ENCODE measurements at regions not wholly inside any gene's neighbourhood (a gene's known extent, or its start where the extent isn't known, plus 50 kb on each side); places are given as distances from the start of the nearest gene placed in this dataset.

- Histone ChIP-seq H3K9me3 (no peaks in the 10 kb centered on the region), H3K4me1 (no peaks in the 10 kb centered on the region), H3K27ac (no peak overlapping the region), H3K4me3 (no peak overlapping the region), H3K36me3 (no peaks in the 10 kb centered on the region), H3K27me3 (peaks cover 7% of the 10 kb centered on the region)
- 60 to 100% methylated on average over 1 of the region's 2 CpGs for WGBS, 2 donors (ENCODE audit: low coverage in 1 of 2)
- no peak for ATAC-seq
- no peak for TF ChIP-seq CTCF (IDR thresholded peaks at IDR 0.05)
- TF ChIP-seq POLR2AphosphoS5 (IDR thresholded peaks at IDR 0.05): no peak
- TF ChIP-seq EP300 (IDR thresholded peaks at IDR 0.05): no peak
- TF ChIP-seq POLR2A (IDR thresholded peaks at IDR 0.05): no peak
These were observed 364.9 kb upstream of the CADM1 start for GRCh38 chr11:115869131-115869530.

GRCh38 chr11:115860246-115860645 lies 356.0 kb upstream of the CADM1 start:
- TF ChIP-seq POLR2A (IDR thresholded peaks at IDR 0.05): no peak
- no peak for TF ChIP-seq POLR2AphosphoS5 (IDR thresholded peaks at IDR 0.05)
- no peak for TF ChIP-seq CTCF (IDR thresholded peaks at IDR 0.05)
- TF ChIP-seq EP300 (IDR thresholded peaks at IDR 0.05): no peak
- no peaks in the 10 kb centered on the region for H3K4me1 ChIP-seq
- H3K36me3 ChIP-seq: no peaks in the 10 kb centered on the region
- H3K9me3 ChIP-seq: peaks cover 0 to 24% (median 0%) of the 10 kb centered on the region in 3 donors
- H3K27me3 ChIP-seq: no peaks in the 10 kb centered on the region
- H3K27ac ChIP-seq: no peak overlapping the region
- no peak for ATAC-seq
- 80 to 100% methylated on average over 1 of the region's 1 CpG for WGBS, 2 donors (ENCODE audit: low coverage in 1 of 2)
- no peak overlapping the region for H3K4me3 ChIP-seq

- no peak for TF ChIP-seq POLR2AphosphoS5 (IDR thresholded peaks at IDR 0.05)
- TF ChIP-seq CTCF (IDR thresholded peaks at IDR 0.05): no peak
- no peak for TF ChIP-seq POLR2A (IDR thresholded peaks at IDR 0.05)
- Histone ChIP-seq H3K27ac (no peak overlapping the region), H3K36me3 (no peaks in the 10 kb centered on the region), H3K4me3 (no peak overlapping the region), H3K4me1 (peaks cover 0 to 9% (median 0%) of the 10 kb centered on the region in 3 donors), H3K27me3 (no peaks in the 10 kb centered on the region), H3K9me3 (peaks cover 0 to 18% (median 0%) of the 10 kb centered on the region in 3 donors)
- 19 to 73% methylated on average over 1 of the region's 1 CpG for WGBS, 2 donors (ENCODE audit: low coverage in 1 of 2)
- ATAC-seq: no peak
These were observed 344.4 kb upstream of the CADM1 start for GRCh38 chr11:115848611-115849010.

- no peak for ATAC-seq
- H3K27ac ChIP-seq: no peak overlapping the region
- no peak for TF ChIP-seq EP300 (IDR thresholded peaks at IDR 0.05)
- TF ChIP-seq POLR2A (IDR thresholded peaks at IDR 0.05): no peak
- no peak for TF ChIP-seq POLR2AphosphoS5 (IDR thresholded peaks at IDR 0.05)
- TF ChIP-seq CTCF (IDR thresholded peaks at IDR 0.05): no peak
- peaks cover 0 to 9% (median 0%) of the 10 kb centered on the region in 3 donors for H3K4me1 ChIP-seq
- H3K27me3 ChIP-seq: no peaks in the 10 kb centered on the region
- no peaks in the 10 kb centered on the region for H3K36me3 ChIP-seq
- 11 to 25% methylated on average over 1 of the region's 1 CpG for WGBS, 2 donors (ENCODE audit: low coverage in 1 of 2)
- no peak overlapping the region for H3K4me3 ChIP-seq
- H3K9me3 ChIP-seq: peaks cover 0 to 13% (median 0%) of the 10 kb centered on the region in 3 donors
These were observed 343.9 kb upstream of the CADM1 start for GRCh38 chr11:115848080-115848479.

- TF ChIP-seq EP300 (IDR thresholded peaks at IDR 0.05): no peak
- no peak for TF ChIP-seq POLR2AphosphoS5 (IDR thresholded peaks at IDR 0.05)
- no peak for TF ChIP-seq CTCF (IDR thresholded peaks at IDR 0.05)
- TF ChIP-seq POLR2A (IDR thresholded peaks at IDR 0.05): no peak
- no peak for ATAC-seq
- Histone ChIP-seq H3K4me1 (peaks cover 0 to 9% (median 0%) of the 10 kb centered on the region in 3 donors), H3K9me3 (peaks cover 0 to 11% (median 0%) of the 10 kb centered on the region in 3 donors), H3K27me3 (no peaks in the 10 kb centered on the region), H3K27ac (no peak overlapping the region), H3K36me3 (no peaks in the 10 kb centered on the region), H3K4me3 (no peak overlapping the region)
- 83% methylated on average over 1 of the region's 1 CpG; no CpG with 5 or more reads in 1 of the 2 donors for WGBS, 2 donors (ENCODE audit: low coverage in 1 of 2)
These were observed 341.7 kb upstream of the CADM1 start for GRCh38 chr11:115845872-115846271.

Measured in gastroesophageal sphincter (tissue), 4 donors.